WTC11 (cell line): ENCODE measurements at regions not wholly inside any gene's neighbourhood (a gene's known extent, or its start where the extent isn't known, plus 50 kb on each side); places are given as distances from the start of the nearest gene placed in this dataset.
A peak's percentile ranks its signal among the peaks of the same experiment; 100 is the strongest.

ENCODE experiments used
- ATAC-seq: fragments of 200-7000 bp; cut with Tn5 transposase; 2 replicates; pipeline ENCODE4 v1.10.0; 2021; ENCODE audit warnings: mild to moderate bottlenecking, moderate library complexity
- CTCF ChIA-PET: fragments of 300-600 bp; sonication (Branson Sonifier 250); formaldehyde crosslinking; loops from one replicate; lab custom pipeline; 2021; ENCODE audit warnings: antibody characterized with exemption; lab: Charles Lee
- POLR2A ChIA-PET: fragments of 350-600 bp; sonication (Branson Sonifier 250); formaldehyde crosslinking; loops from one replicate; lab custom pipeline; 2021; ENCODE audit warnings: antibody characterized with exemption; lab: Charles Lee
- DNase-seq: peaks from one replicate; pipeline ENCODE4 v3.0.0; 2021; ENCODE audit warnings: low spot score
- H3K27ac Mint-ChIP-seq: 2 replicates; pipeline ENCODE4 v1.8.0; 2021; ENCODE audit warnings: mixed read lengths
- H3K27me3 Mint-ChIP-seq: 2 replicates; pipeline ENCODE4 v1.8.0; 2021; ENCODE audit warnings: low read depth, mild to moderate bottlenecking, moderate library complexity, mixed read lengths
- H3K36me3 Mint-ChIP-seq: 2 replicates; pipeline ENCODE4 v1.8.0; 2021; ENCODE audit warnings: mixed read lengths
- H3K4me1 Mint-ChIP-seq: 2 replicates; pipeline ENCODE4 v1.8.0; 2022; ENCODE audit warnings: mixed read lengths
- H3K4me3 Mint-ChIP-seq: 2 replicates; pipeline ENCODE4 v1.8.0; 2021; ENCODE audit warnings: mild to moderate bottlenecking, moderate library complexity, mixed read lengths
- H3K9me3 Mint-ChIP-seq: 2 replicates; pipeline ENCODE4 v1.8.0; 2021; ENCODE audit warnings: mixed read lengths
- ATF6 ChIP-seq: sonication (generic); formaldehyde crosslinking; IDR thresholded peaks from 2 replicates; pipeline ENCODE4 v1.8.1; 2023; ENCODE audit warnings: mild to moderate bottlenecking, missing genetic modification reagents
- CREB1 ChIP-seq: sonication (generic); formaldehyde crosslinking; IDR thresholded peaks from 2 replicates; pipeline ENCODE4 v1.8.0; 2023; ENCODE audit warnings: mild to moderate bottlenecking, missing genetic modification reagents
- CREM ChIP-seq: sonication (generic); formaldehyde crosslinking; IDR thresholded peaks from 2 replicates; pipeline ENCODE4 v1.8.1; 2022; ENCODE audit warnings: mild to moderate bottlenecking, missing genetic modification reagents, moderate library complexity
- CTCF ChIP-seq: fragments of 200-600 bp; IDR thresholded peaks from 2 replicates; pipeline ENCODE4 v1.8.0; 2022; ENCODE audit warnings: antibody characterized with exemption
- E2F4 ChIP-seq: sonication (generic); formaldehyde crosslinking; IDR thresholded peaks from 2 replicates; pipeline ENCODE4 v1.8.1; 2022; ENCODE audit warnings: low read depth, mild to moderate bottlenecking, moderate library complexity, missing genetic modification reagents, borderline replicate concordance
- ELF4 ChIP-seq: sonication (generic); formaldehyde crosslinking; IDR thresholded peaks from 2 replicates; pipeline ENCODE4 v1.8.1; 2022; ENCODE audit warnings: low read depth, mild to moderate bottlenecking, moderate library complexity, missing genetic modification reagents
- ERG ChIP-seq: fragments of 250-450 bp; sonication (Bioruptor Pico); IDR thresholded peaks from 2 replicates; pipeline ENCODE4 v1.8.0; 2021; ENCODE audit warnings: mild to moderate bottlenecking
- FOXP1 ChIP-seq: sonication (generic); formaldehyde crosslinking; IDR thresholded peaks from 2 replicates; pipeline ENCODE4 v1.8.0; 2022; ENCODE audit warnings: missing genetic modification reagents, mild to moderate bottlenecking, moderate library complexity, borderline replicate concordance
- GRHL2 ChIP-seq: fragments of 250-450 bp; sonication (Bioruptor Pico); IDR thresholded peaks from 2 replicates; pipeline ENCODE4 v1.8.0; 2022; ENCODE audit warnings: mild to moderate bottlenecking, moderate library complexity; ENCODE audit not compliant: insufficient replicate concordance, severe bottlenecking
- IRF1 ChIP-seq: sonication (generic); formaldehyde crosslinking; IDR thresholded peaks from 2 replicates; pipeline ENCODE4 v1.8.0; 2023; ENCODE audit warnings: missing genetic modification reagents
- IRF2 ChIP-seq: sonication (generic); formaldehyde crosslinking; IDR thresholded peaks from 2 replicates; pipeline ENCODE4 v1.8.0; 2022; ENCODE audit warnings: low read depth, missing genetic modification reagents, borderline replicate concordance
- JUN ChIP-seq: sonication (generic); formaldehyde crosslinking; IDR thresholded peaks from 2 replicates; pipeline ENCODE4 v1.8.0; 2023; ENCODE audit warnings: mild to moderate bottlenecking, missing genetic modification reagents
- MXD4 ChIP-seq: fragments of 250-450 bp; sonication (Bioruptor Pico); IDR thresholded peaks from 2 replicates; pipeline ENCODE4 v1.8.0; 2021; ENCODE audit warnings: mild to moderate bottlenecking, moderate library complexity, borderline replicate concordance
- NFYB ChIP-seq: sonication (generic); formaldehyde crosslinking; conservative IDR thresholded peaks from 2 replicates; pipeline ENCODE4 v1.8.0; 2022; ENCODE audit warnings: low read depth, missing genetic modification reagents
- NR1H2 ChIP-seq: sonication (generic); formaldehyde crosslinking; IDR thresholded peaks from 2 replicates; pipeline ENCODE4 v1.9.0; 2021; ENCODE audit warnings: mild to moderate bottlenecking, moderate library complexity, missing genetic modification reagents
- OVOL2 ChIP-seq: fragments of 250-450 bp; sonication (Bioruptor Pico); IDR thresholded peaks from 2 replicates; pipeline ENCODE4 v1.9.0; 2021; ENCODE audit warnings: mild to moderate bottlenecking, borderline replicate concordance
- PREB ChIP-seq: sonication (generic); formaldehyde crosslinking; IDR thresholded peaks from 2 replicates; pipeline ENCODE4 v1.8.1; 2022; ENCODE audit warnings: mild to moderate bottlenecking, missing genetic modification reagents, moderate library complexity, borderline replicate concordance
- PRRX2 ChIP-seq: fragments of 250-450 bp; sonication (Bioruptor Pico); IDR thresholded peaks from 2 replicates; pipeline ENCODE4 v1.8.0; 2021; ENCODE audit warnings: mild to moderate bottlenecking
- RORB ChIP-seq: fragments of 250-450 bp; sonication (Bioruptor Pico); IDR thresholded peaks from 2 replicates; pipeline ENCODE4 v1.9.0; 2021; ENCODE audit warnings: mild to moderate bottlenecking
- SMAD4 ChIP-seq: sonication (generic); formaldehyde crosslinking; IDR thresholded peaks from 2 replicates; pipeline ENCODE4 v1.8.0; 2022; ENCODE audit warnings: mild to moderate bottlenecking, missing genetic modification reagents
- TEAD1 ChIP-seq: sonication (generic); formaldehyde crosslinking; IDR thresholded peaks from 2 replicates; pipeline ENCODE4 v1.8.0; 2022; ENCODE audit warnings: mild to moderate bottlenecking, missing genetic modification reagents
- USF2 ChIP-seq: sonication (generic); formaldehyde crosslinking; IDR thresholded peaks from 2 replicates; pipeline ENCODE4 v1.8.1; 2023; ENCODE audit warnings: mild to moderate bottlenecking, missing genetic modification reagents, moderate library complexity
- ZNF423 ChIP-seq: fragments of 250-450 bp; sonication (Bioruptor Pico); IDR thresholded peaks from 2 replicates; pipeline ENCODE4 v2.1.2; 2022; ENCODE audit warnings: mild to moderate bottlenecking, moderate library complexity

GRCh38 chr9:31639451-31639850, 745.0 kb upstream of the ACO1 start:
- no peak overlapping the region for H3K27ac Mint-ChIP-seq
- H3K27me3 Mint-ChIP-seq: no peaks in the 10 kb centered on the region
- H3K36me3 Mint-ChIP-seq: no peaks in the 10 kb centered on the region
- ATAC-seq (peak; percentile 66), DNase-seq (no peak)
- ChIA-PET CTCF (interaction anchor here (1.3 kb wide), 1 partner anchor 12 kb away, joined by 3 read pairs; no protein-coding TSS in a partner anchor), POLR2A (no interaction called here)
- TF ChIP-seq MXD4 (CRISPR knock-in tag): no peak
- TF ChIP-seq, all 79 proteins: peak for 0
- Mint-ChIP-seq H3K4me1 (peaks cover 5% of the 10 kb centered on the region), H3K9me3 (no peaks in the 10 kb centered on the region), H3K4me3 (no peak overlapping the region)

GRCh38 chr9:31669311-31669710, 715.1 kb upstream of the ACO1 start:
- CTCF ChIA-PET: no interaction called here
- no peaks in the 10 kb centered on the region for H3K36me3 Mint-ChIP-seq
- DNase-seq: no peak
- TF ChIP-seq FOXP1 (CRISPR knock-in tag) (no peak), ELF4 (no peak), E2F4 (CRISPR knock-in tag) (no peak), IRF1 (no peak), ATF6 (CRISPR knock-in tag) (no peak), RORB (CRISPR knock-in tag) (no peak), TEAD1 (CRISPR knock-in tag) (no peak), CREB1 (CRISPR knock-in tag) (no peak), JUN (CRISPR knock-in tag) (no peak), CREM (no peak), SMAD4 (CRISPR knock-in tag) (no peak), NR1H2 (no peak), OVOL2 (CRISPR knock-in tag) (no peak), ZNF423 (CRISPR knock-in tag) (no peak), CTCF (no peak)
- TF ChIP-seq, all 79 proteins: peak for 0
- Mint-ChIP-seq H3K4me1 (no peaks in the 10 kb centered on the region), H3K27ac (no peak overlapping the region), H3K9me3 (no peaks in the 10 kb centered on the region), H3K4me3 (no peak overlapping the region), H3K27me3 (no peaks in the 10 kb centered on the region)
- POLR2A ChIA-PET: no interaction called here
- ATAC-seq: no peak

GRCh38 chr9:31671011-31671410, 713.4 kb upstream of the ACO1 start:
- Mint-ChIP-seq H3K4me3 (no peak overlapping the region), H3K4me1 (0 out of 2 replicates have a peak, but pooled peaks cover 2% of the 10 kb centered on the region), H3K36me3 (no peaks in the 10 kb centered on the region), H3K27ac (no peak overlapping the region), H3K27me3 (no peaks in the 10 kb centered on the region), H3K9me3 (no peaks in the 10 kb centered on the region)
- ATAC-seq (no peak), DNase-seq (no peak)
- ChIA-PET POLR2A (no interaction called here), CTCF (no interaction called here)
- TF ChIP-seq PREB (CRISPR knock-in tag) (no peak), IRF2 (no peak), NFYB (no peak), MXD4 (CRISPR knock-in tag) (no peak), SMAD4 (CRISPR knock-in tag) (no peak), ERG (no peak), GRHL2 (no peak), USF2 (CRISPR knock-in tag) (no peak), PRRX2 (CRISPR knock-in tag) (no peak)
